Stomach (tissue), 8 donors: ENCODE measurements at regions not wholly inside any gene's neighbourhood (a gene's known extent, or its start where the extent isn't known, plus 50 kb on each side); places are given as distances from the start of the nearest gene placed in this dataset.
"Not testable (repeated sequence)": the region's sequence is repeated elsewhere in the genome, so short reads cannot be mapped to it uniquely, and the experiment has no call there.

ENCODE experiments used
- DNase-seq, 2 donors: peaks; one replicate each; pipeline versions ENCODE4 v3.0.0 to v3.0.0-alpha.2; 2013 to 2019
- H3K27ac ChIP-seq, 5 donors: fragments of 200-600 bp in 4 of 5; sonication (generic) in 4 of 5; one replicate each; pipeline ENCODE4 v1.5.1; 2013 to 2019; ENCODE audit warnings: mild to moderate bottlenecking in 1 of 5, moderate library complexity in 1 of 5
- H3K27me3 ChIP-seq, 3 donors: fragments of 200-600 bp; sonication (generic); one replicate each; pipeline ENCODE4 v1.5.1; 2017 to 2019; ENCODE audit warnings: mixed run types in 1 of 3
- H3K36me3 ChIP-seq, 4 donors: fragments of 200-600 bp; sonication (generic); 1 replicate in 3 of 4; 2 replicates in 1 of 4; pipeline ENCODE4 v1.5.1; 2016 to 2019
- H3K4me1 ChIP-seq, 4 donors: fragments of 200-600 bp; sonication (generic); one replicate each; pipeline ENCODE4 v1.5.1; 2016 to 2019
- H3K4me3 ChIP-seq, 4 donors: fragments of 200-600 bp; sonication (generic) in 3 of 4; one replicate each; pipeline ENCODE4 v1.5.1; 2016 to 2019; ENCODE audit warnings: mild to moderate bottlenecking in 1 of 4
- H3K9me3 ChIP-seq, 4 donors: fragments of 200-600 bp; sonication (generic); one replicate each; pipeline ENCODE4 v1.5.1; 2016 to 2019
- EP300 ChIP-seq: sonication (generic); formaldehyde crosslinking; IDR thresholded peaks from one replicate; pipeline ENCODE4 v1.6.1; 2017; ENCODE audit warnings: antibody characterized with exemption
- POLR2A ChIP-seq, 4 donors: fragments of 450-650 bp; IDR thresholded peaks; one replicate each; pipeline ENCODE4 v1.6.1; 2016; ENCODE audit warnings: antibody characterized with exemption in 4 of 4, control low read depth in 2 of 4, mild to moderate bottlenecking in 1 of 4, moderate library complexity in 1 of 4
- POLR2AphosphoS5 ChIP-seq, 3 donors: sonication (generic); formaldehyde crosslinking; IDR thresholded peaks; one replicate each; pipeline ENCODE4 v1.6.1; 2016; ENCODE audit warnings: antibody characterized with exemption in 3 of 3
- WGBS, 5 donors: extraction: QIAGEN DNeasy Blood & Tissue Kit in 3 of 5; methylation state at CpG; one replicate each; pipeline versions ENCODE4 v1.1.5 to v1.1.7; 2013 to 2018; 5-methylcytosine and 5-hydroxymethylcytosine counted together
- intact Hi-C: fragments of 100-400 bp; cut with DNase I; formaldehyde crosslinking; loops from one replicate; pipeline ENCODE4 v1.15.1; 2023; ENCODE audit warnings: low total_unique reads
- TF ChIP-seq, protein P1 (sequence below), 7 experiments: fragments of 450-650 bp in 4 of 7; fragments of 200-600 bp in 3 of 7; sonication (generic) in 3 of 7; IDR thresholded peaks; one replicate each; pipeline ENCODE4 v1.5.1; 2016 to 2019; ENCODE audit warnings: antibody characterized with exemption in 7 of 7, control low read depth in 2 of 7, mild to moderate bottlenecking in 1 of 7
- donor health status: healthy with polysubstance abuse.
- donor health status: Bipolar disorder and iron deficiency.
- donor health status: healthy.

DNA sequence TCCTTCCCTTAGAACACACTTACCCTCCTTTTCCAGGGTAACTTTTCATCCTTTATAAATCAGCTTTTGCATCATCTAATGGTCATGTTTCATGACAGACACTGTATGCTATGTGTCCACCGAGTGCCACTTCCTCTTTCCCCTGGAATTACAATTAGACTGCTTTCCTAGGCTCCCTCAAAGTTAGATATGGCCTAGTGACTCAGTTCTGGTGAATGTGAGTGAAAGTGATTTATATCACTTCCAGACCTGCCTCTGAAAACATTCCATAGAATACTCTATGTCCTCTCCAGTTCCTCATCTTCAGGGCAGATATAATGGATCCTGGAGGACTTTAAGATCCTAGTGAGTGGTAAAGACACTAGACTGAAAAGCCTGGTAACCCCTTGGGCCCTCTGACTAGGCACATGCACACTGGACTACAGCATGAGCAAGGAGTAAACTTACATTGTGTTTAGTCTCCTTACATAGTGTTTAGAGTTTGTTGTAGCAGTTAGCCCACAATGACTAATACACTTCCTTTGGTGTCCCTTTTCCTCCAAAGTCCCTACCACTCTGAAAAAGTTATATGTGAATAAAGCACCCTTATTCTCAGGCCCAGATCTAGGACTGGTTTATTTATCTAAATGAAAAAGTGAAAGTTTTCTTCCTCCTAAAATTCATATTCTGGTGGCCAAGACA lies 59.3 kb downstream of the GPR88 start:
- H3K9me3 ChIP-seq: no peaks in the 10 kb centered on the region
- no peaks in the 10 kb centered on the region for H3K27me3 ChIP-seq
- DNase-seq: no peak
- no peaks in the 10 kb centered on the region for H3K36me3 ChIP-seq
- H3K4me1 ChIP-seq: no peaks in the 10 kb centered on the region
- TF ChIP-seq POLR2A (IDR thresholded peaks at IDR 0.05) (no peak), POLR2AphosphoS5 (IDR thresholded peaks at IDR 0.05) (no peak), EP300 (no peak)
- TF ChIP-seq, protein P1, sequence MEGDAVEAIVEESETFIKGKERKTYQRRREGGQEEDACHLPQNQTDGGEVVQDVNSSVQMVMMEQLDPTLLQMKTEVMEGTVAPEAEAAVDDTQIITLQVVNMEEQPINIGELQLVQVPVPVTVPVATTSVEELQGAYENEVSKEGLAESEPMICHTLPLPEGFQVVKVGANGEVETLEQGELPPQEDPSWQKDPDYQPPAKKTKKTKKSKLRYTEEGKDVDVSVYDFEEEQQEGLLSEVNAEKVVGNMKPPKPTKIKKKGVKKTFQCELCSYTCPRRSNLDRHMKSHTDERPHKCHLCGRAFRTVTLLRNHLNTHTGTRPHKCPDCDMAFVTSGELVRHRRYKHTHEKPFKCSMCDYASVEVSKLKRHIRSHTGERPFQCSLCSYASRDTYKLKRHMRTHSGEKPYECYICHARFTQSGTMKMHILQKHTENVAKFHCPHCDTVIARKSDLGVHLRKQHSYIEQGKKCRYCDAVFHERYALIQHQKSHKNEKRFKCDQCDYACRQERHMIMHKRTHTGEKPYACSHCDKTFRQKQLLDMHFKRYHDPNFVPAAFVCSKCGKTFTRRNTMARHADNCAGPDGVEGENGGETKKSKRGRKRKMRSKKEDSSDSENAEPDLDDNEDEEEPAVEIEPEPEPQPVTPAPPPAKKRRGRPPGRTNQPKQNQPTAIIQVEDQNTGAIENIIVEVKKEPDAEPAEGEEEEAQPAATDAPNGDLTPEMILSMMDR (IDR thresholded peaks at IDR 0.05): no peak
- no peak overlapping the region for H3K4me3 ChIP-seq
- intact Hi-C loops: no loop called here
- no peak overlapping the region for H3K27ac ChIP-seq
- WGBS, 5 donors: 15 to 39% (median 36%) methylated on average over 1 of the region's 1 CpG

GRCh38 chr1:100597784-100598183 lies 59.8 kb downstream of the GPR88 start:
- no peak for DNase-seq
- H3K27ac ChIP-seq: no peak overlapping the region
- TF ChIP-seq POLR2AphosphoS5 (IDR thresholded peaks at IDR 0.05): no peak
- no peak for TF ChIP-seq EP300
- TF ChIP-seq, protein P1 (IDR thresholded peaks at IDR 0.05): no peak
- TF ChIP-seq POLR2A (IDR thresholded peaks at IDR 0.05): no peak
- peaks cover 0 to 3% (median 0%) of the 10 kb centered on the region in 4 donors for H3K9me3 ChIP-seq
- 63 to 71% (median 70%) methylated on average over 4 of the region's 4 CpGs for WGBS, 5 donors
- H3K4me1 ChIP-seq: no peaks in the 10 kb centered on the region
- H3K4me3 ChIP-seq: no peak overlapping the region
- no peaks in the 10 kb centered on the region for H3K27me3 ChIP-seq
- intact Hi-C loops: no loop called here
- H3K36me3 ChIP-seq: no peaks in the 10 kb centered on the region

- WGBS, 5 donors: 70 to 87% (median 82%) methylated on average over 1 to 2 of the region's 2 CpGs
- H3K27me3 ChIP-seq, H3K27ac ChIP-seq, H3K36me3 ChIP-seq, intact Hi-C loops, H3K4me3 ChIP-seq, H3K4me1 ChIP-seq, DNase-seq: not testable (repeated sequence)
- peaks cover 0 to 12% (median 6%) of the 10 kb centered on the region in 4 donors for H3K9me3 ChIP-seq
These were observed 62.4 kb downstream of the GPR88 start for GRCh38 chr1:100600377-100600776.

GRCh38 chr1:100602028-100602427 lies 64.1 kb downstream of the GPR88 start:
- 77 to 85% (median 83%) methylated on average over 1 of the region's 1 CpG for WGBS, 5 donors
- H3K9me3 ChIP-seq: peaks cover 0 to 12% (median 6%) of the 10 kb centered on the region in 4 donors
- intact Hi-C loops, H3K4me1 ChIP-seq, H3K36me3 ChIP-seq, H3K4me3 ChIP-seq, H3K27ac ChIP-seq, H3K27me3 ChIP-seq, DNase-seq: not testable (repeated sequence)

DNA sequence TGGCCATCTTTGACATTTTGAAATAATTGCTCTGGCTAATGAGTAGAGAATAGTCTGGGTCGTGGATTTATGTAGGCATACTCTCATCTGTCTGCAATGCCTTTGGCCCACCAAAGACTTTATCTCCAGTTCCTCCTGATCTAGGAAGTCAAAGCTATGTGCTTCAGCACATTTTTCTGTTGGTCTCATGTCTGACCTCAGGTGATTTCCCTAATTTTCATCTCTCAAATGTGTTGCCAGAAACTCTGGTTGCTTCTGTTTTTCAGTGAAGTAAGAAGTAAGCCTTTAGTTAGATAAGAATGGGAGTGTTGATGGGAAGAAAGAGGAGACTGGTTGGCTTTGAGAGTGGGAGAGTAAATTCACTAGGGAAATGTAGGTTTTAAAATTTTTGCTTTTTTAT lies 66.4 kb downstream of the GPR88 start:
- intact Hi-C loops: no loop called here
- 52 to 75% (median 60%) methylated on average over 1 of the region's 1 CpG for WGBS, 5 donors

More for the DNA sequence above, 66.4 kb downstream of the GPR88 start:
- Histone ChIP-seq H3K4me3 (no peak overlapping the region), H3K4me1 (no peaks in the 10 kb centered on the region), H3K36me3 (no peaks in the 10 kb centered on the region), H3K9me3 (peaks cover 0 to 12% (median 6%) of the 10 kb centered on the region in 4 donors), H3K27me3 (no peaks in the 10 kb centered on the region), H3K27ac (no peak overlapping the region)
- TF ChIP-seq EP300 (no peak), POLR2A (IDR thresholded peaks at IDR 0.05) (no peak), POLR2AphosphoS5 (IDR thresholded peaks at IDR 0.05) (no peak)
- TF ChIP-seq, protein P1 (IDR thresholded peaks at IDR 0.05): no peak
- DNase-seq: no peak
